ENCODE measurements at regions not wholly inside any gene's neighbourhood (a gene's known extent, or its start where the extent isn't known, plus 50 kb on each side); places are given as distances from the start of the nearest gene placed in this dataset.

- Histone ChIP-seq H3K9me3 (no peaks in the 10 kb centered on the region), H3K27me3 (no peaks in the 10 kb centered on the region), H3K27ac (peak overlapping the region; percentile 13 to 45), H3K4me1 (peaks cover 7 to 22% of the 10 kb centered on the region in 2 donors), H3K36me3 (no peaks in the 10 kb centered on the region), H3K4me3 (no peak overlapping the region)
- ATAC-seq (no peak), DNase-seq (no peak)
- intact Hi-C loops (cut with DNase I), result loop anchor here in 1 of 2 donors (10.0 kb wide), 1 partner anchor 558 kb away; no protein-coding TSS in a partner anchor
- TF ChIP-seq CTCF (IDR thresholded peaks at IDR 0.05), result no peak
Observed at GRCh38 chr10:31136386-31136785, 104.7 kb upstream of the ZNF438 start.

- H3K9me3 ChIP-seq, result no peaks in the 10 kb centered on the region
- ATAC-seq (no peak), DNase-seq (peak in 2 of 4 donors; percentile 38 to 61)
- H3K4me3 ChIP-seq, result no peak overlapping the region
- peaks cover 7 to 22% of the 10 kb centered on the region in 2 donors for H3K4me1 ChIP-seq
- TF ChIP-seq CTCF (IDR thresholded peaks at IDR 0.05), result no peak
- intact Hi-C loops (cut with DNase I), result loop anchor here in 1 of 2 donors (10.0 kb wide), 1 partner anchor 558 kb away; no protein-coding TSS in a partner anchor
- peak overlapping the region; percentile 13 to 45 for H3K27ac ChIP-seq
- H3K27me3 ChIP-seq, result no peaks in the 10 kb centered on the region
- H3K36me3 ChIP-seq, result no peaks in the 10 kb centered on the region
Observed at GRCh38 chr10:31136930-31137885, 105.5 kb upstream of the ZNF438 start.

GRCh38 chr10:31138026-31138553 is 106.4 kb upstream of the ZNF438 start:
- ATAC-seq (no peak), DNase-seq (no peak)
- TF ChIP-seq CTCF (IDR thresholded peaks at IDR 0.05), result no peak
- H3K36me3 ChIP-seq, result no peaks in the 10 kb centered on the region
- peaks cover 7 to 22% of the 10 kb centered on the region in 2 donors for H3K4me1 ChIP-seq
- no peak overlapping the region for H3K4me3 ChIP-seq
- intact Hi-C loops (cut with DNase I), result loop anchor here in 1 of 2 donors (10.0 kb wide), 1 partner anchor 557 kb away; no protein-coding TSS in a partner anchor
- no peak overlapping the region for H3K27ac ChIP-seq
- no peaks in the 10 kb centered on the region for H3K9me3 ChIP-seq
- no peaks in the 10 kb centered on the region for H3K27me3 ChIP-seq

- Histone ChIP-seq H3K4me1 (peaks cover 3 to 8% of the 10 kb centered on the region in 2 donors), H3K9me3 (no peaks in the 10 kb centered on the region), H3K4me3 (no peak overlapping the region), H3K27me3 (no peaks in the 10 kb centered on the region), H3K36me3 (no peaks in the 10 kb centered on the region), H3K27ac (no peak overlapping the region)
- DNase-seq, result no peak
- intact Hi-C loops (cut with DNase I), result loop anchor here in 1 of 2 donors (10.0 kb wide), 1 partner anchor 555 kb away; no protein-coding TSS in a partner anchor
- no peak for TF ChIP-seq CTCF (IDR thresholded peaks at IDR 0.05)
- no peak for ATAC-seq
Observed at GRCh38 chr10:31139497-31139896, 107.8 kb upstream of the ZNF438 start.

GRCh38 chr10:31140716-31141115 is 109.1 kb upstream of the ZNF438 start:
- H3K36me3 ChIP-seq, result no peaks in the 10 kb centered on the region
- H3K4me1 ChIP-seq, result no peaks in the 10 kb centered on the region
- intact Hi-C loops (cut with DNase I), result no loop called here
- DNase-seq (no peak), ATAC-seq (no peak)
- no peak overlapping the region for H3K27ac ChIP-seq
- no peaks in the 10 kb centered on the region for H3K27me3 ChIP-seq
- no peaks in the 10 kb centered on the region for H3K9me3 ChIP-seq
- H3K4me3 ChIP-seq, result no peak overlapping the region
- TF ChIP-seq CTCF (IDR thresholded peaks at IDR 0.05), result no peak

All from left lung (tissue), 4 donors.